ENCODE measurements at regions not wholly inside any gene's neighbourhood (a gene's known extent, or its start where the extent isn't known, plus 50 kb on each side); places are given as distances from the start of the nearest gene placed in this dataset.
A peak's percentile ranks its signal among the peaks of the same experiment; 100 is the strongest.

- Mint-ChIP-seq H3K27ac (ENCODE audit: unreplicated experiment) (no peak overlapping the region), H3K36me3 (ENCODE audit: low read depth) (no peaks in the 10 kb centered on the region), H3K9me3 (no peaks in the 10 kb centered on the region), H3K4me3 (no peak overlapping the region), H3K27me3 (ENCODE audit: low read depth) (no peaks in the 10 kb centered on the region), H3K4me1 (no peaks in the 10 kb centered on the region)
- TF ChIP-seq CTCF (conservative IDR thresholded peaks at IDR 0.05): no peak
- no peak for DNase-seq (ENCODE audit: low read depth, low spot score)
Measured at GRCh38 chr5:117748336-117748735, 1173.7 kb upstream of the SEMA6A start.

GRCh38 chr5:117743337-117743736 is 1168.7 kb upstream of the SEMA6A start:
- no peaks in the 10 kb centered on the region for H3K9me3 Mint-ChIP-seq
- no peak for TF ChIP-seq CTCF (conservative IDR thresholded peaks at IDR 0.05)
- no peak for DNase-seq (ENCODE audit: low read depth, low spot score)
- no peaks in the 10 kb centered on the region for H3K4me1 Mint-ChIP-seq
- no peak overlapping the region for H3K27ac Mint-ChIP-seq (ENCODE audit: unreplicated experiment)
- no peaks in the 10 kb centered on the region for H3K27me3 Mint-ChIP-seq (ENCODE audit: low read depth)
- no peak overlapping the region for H3K4me3 Mint-ChIP-seq
- H3K36me3 Mint-ChIP-seq (ENCODE audit: low read depth): no peaks in the 10 kb centered on the region

DNA sequence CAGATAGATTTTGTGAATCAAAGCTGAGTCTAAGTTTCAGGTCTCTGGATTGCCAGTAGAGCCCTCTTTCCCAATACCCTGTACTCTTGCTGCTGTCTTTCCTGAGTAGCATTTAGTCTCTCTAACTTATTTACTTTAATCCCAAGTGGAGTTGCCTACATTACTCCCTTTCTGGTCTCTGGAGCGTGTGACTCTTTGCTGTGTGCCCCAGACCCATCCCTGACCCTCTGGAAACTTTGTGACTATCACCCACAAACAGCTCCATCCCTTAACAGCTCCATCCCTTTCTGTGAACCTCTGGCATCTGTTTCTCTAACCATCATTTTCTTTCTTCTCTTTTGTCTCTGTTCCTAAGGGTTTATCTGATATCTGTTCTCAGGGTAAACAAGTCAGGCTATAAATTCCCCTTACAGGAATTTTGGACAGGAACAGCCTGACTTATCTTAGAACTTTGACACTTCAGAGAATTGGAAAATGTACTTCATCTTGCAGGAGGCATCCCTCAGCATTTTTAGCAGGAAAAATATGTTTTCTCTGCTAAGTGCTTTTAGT is 1167.1 kb upstream of the SEMA6A start:
- DNase-seq (ENCODE audit: low read depth, low spot score): no peak
- Mint-ChIP-seq H3K4me1 (no peaks in the 10 kb centered on the region), H3K36me3 (ENCODE audit: low read depth) (no peaks in the 10 kb centered on the region), H3K27ac (ENCODE audit: unreplicated experiment) (peak overlapping the region; percentile 77), H3K4me3 (no peak overlapping the region), H3K27me3 (ENCODE audit: low read depth) (no peaks in the 10 kb centered on the region), H3K9me3 (peaks cover 6% of the 10 kb centered on the region)
- no peak for TF ChIP-seq CTCF (conservative IDR thresholded peaks at IDR 0.05)

- no peak for TF ChIP-seq CTCF (conservative IDR thresholded peaks at IDR 0.05)
- H3K27ac Mint-ChIP-seq (ENCODE audit: unreplicated experiment): no peak overlapping the region
- peaks cover 6% of the 10 kb centered on the region for H3K9me3 Mint-ChIP-seq
- H3K4me3 Mint-ChIP-seq: no peak overlapping the region
- no peaks in the 10 kb centered on the region for H3K27me3 Mint-ChIP-seq (ENCODE audit: low read depth)
- no peak for DNase-seq (ENCODE audit: low read depth, low spot score)
- H3K36me3 Mint-ChIP-seq (ENCODE audit: low read depth): no peaks in the 10 kb centered on the region
- no peaks in the 10 kb centered on the region for H3K4me1 Mint-ChIP-seq
Measured at GRCh38 chr5:117740268-117740667, 1165.6 kb upstream of the SEMA6A start.

DNA sequence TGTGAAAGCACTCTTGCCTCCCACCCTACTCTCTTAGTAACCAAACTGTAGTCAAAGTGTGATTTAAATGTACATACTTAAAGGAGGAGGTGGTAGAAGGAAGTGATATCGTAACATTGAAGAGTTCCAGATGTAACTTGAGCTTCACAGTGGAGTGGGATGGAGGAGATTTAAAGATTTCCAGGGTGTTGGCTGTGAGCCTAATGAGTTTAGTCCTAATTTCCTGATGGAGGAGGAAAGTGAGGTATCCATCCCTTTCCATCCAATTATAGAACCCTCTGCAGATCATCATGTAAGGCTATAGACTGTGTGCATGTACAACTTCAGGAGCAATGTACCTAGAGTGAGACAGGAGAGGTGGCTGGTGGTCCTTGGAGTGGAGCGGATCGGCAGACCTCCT is 1163.9 kb upstream of the SEMA6A start:
- no peak overlapping the region for H3K27ac Mint-ChIP-seq (ENCODE audit: unreplicated experiment)
- H3K27me3 Mint-ChIP-seq (ENCODE audit: low read depth): no peaks in the 10 kb centered on the region
- TF ChIP-seq CTCF (conservative IDR thresholded peaks at IDR 0.05): no peak
- no peaks in the 10 kb centered on the region for H3K36me3 Mint-ChIP-seq (ENCODE audit: low read depth)
- H3K9me3 Mint-ChIP-seq: peaks cover 6% of the 10 kb centered on the region
- H3K4me1 Mint-ChIP-seq: no peaks in the 10 kb centered on the region
- no peak for DNase-seq (ENCODE audit: low read depth, low spot score)
- H3K4me3 Mint-ChIP-seq: no peak overlapping the region

- H3K9me3 Mint-ChIP-seq: peaks cover 6% of the 10 kb centered on the region
- no peak for DNase-seq (ENCODE audit: low read depth, low spot score)
- H3K27ac Mint-ChIP-seq (ENCODE audit: unreplicated experiment): no peak overlapping the region
- no peaks in the 10 kb centered on the region for H3K27me3 Mint-ChIP-seq (ENCODE audit: low read depth)
- no peak overlapping the region for H3K4me3 Mint-ChIP-seq
- no peak for TF ChIP-seq CTCF (conservative IDR thresholded peaks at IDR 0.05)
- no peaks in the 10 kb centered on the region for H3K36me3 Mint-ChIP-seq (ENCODE audit: low read depth)
- H3K4me1 Mint-ChIP-seq: peaks cover 8% of the 10 kb centered on the region
Measured at GRCh38 chr5:117736698-117737097, 1162.1 kb upstream of the SEMA6A start.

Data from neural crest cell (in vitro differentiated cells).